Femur (tissue), 1 donor: ENCODE measurements at regions not wholly inside any gene's neighbourhood (a gene's known extent, or its start where the extent isn't known, plus 50 kb on each side); places are given as distances from the start of the nearest gene placed in this dataset.
A peak's percentile ranks its signal among the peaks of the same experiment; 100 is the strongest.

ENCODE experiments used
- DNase-seq: peaks from one replicate; pipeline ENCODE4 v3.0.0-alpha.2; 2017

DNA sequence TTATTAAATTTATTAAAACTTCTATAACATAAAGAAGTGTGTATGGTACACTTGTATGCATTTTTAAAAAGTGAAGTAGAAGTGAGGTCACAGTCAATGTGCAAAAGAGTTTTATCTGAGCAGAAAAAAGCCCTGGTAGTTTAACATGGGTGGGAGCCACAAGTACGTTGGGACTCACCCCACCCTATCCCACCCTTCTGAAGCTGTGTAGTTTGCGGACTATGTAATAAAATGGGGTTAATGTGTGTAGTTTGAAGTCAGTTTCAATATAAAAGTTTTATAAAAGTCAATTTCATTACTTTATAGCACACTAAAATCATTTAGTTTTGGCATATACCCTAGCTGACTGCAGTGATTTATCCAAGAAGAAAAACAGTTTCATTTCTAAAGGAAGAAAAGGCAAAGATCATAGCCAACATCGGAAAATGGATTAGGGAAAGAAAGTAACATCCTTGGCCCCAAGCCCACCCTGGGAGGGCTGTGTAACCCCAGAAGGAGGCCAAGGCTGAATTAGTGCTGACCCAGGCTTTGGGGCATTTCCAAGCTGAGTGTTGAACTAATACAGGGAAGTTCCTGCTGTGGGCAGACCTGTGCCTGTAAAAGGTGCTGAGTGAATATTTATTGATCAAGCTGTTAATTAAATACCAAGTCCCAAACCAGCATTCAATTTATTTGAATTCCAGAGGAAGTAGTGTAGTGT lies 398.6 kb upstream of the ADAMTSL1 start:
- DNase-seq: peak; percentile 25

DNA sequence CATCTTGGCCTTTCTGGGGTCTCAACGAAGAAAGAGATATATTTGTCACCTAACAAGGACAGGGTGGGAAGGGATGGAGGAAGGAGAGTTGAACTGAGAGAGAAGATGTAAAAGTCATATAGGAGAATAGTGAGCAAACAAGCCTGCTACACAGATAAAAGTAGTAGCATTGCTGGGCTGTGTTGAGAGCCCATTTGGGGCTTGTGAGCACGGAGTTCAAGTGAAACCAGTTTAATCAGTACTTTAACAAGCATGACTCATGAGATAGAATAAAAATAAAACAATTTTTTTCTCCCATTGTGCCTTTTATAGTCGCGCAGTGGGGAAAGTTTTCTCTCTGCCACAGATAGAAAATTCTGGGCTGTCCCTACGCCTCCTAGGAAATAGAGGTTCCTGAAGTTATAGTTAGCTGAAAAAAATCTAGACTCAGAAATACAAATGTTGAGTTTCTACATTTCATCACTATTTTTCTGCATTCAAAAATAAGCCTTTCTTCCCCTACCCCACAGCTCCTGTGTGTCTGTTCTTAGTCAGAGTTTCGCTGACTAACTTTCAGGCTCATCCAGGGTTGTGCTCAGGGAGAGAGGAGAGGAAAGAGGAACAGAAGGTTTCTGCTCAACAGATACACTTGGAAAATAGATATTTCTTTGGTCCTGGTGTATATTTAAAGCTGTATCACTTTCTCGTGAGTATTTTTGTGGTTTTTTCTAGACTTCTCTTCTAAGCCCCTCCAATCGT lies 395.8 kb upstream of the ADAMTSL1 start:
- DNase-seq: no peak

DNA sequence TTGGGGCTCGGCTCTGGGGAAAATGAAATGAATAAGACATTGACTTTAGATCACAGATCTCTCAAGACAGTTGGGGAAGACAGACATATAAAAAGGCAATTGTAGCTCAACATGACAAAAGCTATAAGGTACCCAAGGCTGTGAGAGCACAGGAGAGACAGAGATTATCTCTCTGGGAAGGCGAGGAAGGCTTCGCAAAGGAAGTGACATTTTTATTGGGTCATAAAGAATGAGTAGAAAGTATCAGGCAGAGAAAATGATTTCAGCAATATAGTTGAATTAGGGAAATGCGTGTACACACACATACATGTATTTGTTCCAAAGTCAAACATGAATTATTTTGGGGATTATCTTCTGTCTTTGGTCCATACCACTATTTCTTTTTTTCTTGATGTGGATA lies 381.8 kb upstream of the ADAMTSL1 start:
- no peak for DNase-seq

DNA sequence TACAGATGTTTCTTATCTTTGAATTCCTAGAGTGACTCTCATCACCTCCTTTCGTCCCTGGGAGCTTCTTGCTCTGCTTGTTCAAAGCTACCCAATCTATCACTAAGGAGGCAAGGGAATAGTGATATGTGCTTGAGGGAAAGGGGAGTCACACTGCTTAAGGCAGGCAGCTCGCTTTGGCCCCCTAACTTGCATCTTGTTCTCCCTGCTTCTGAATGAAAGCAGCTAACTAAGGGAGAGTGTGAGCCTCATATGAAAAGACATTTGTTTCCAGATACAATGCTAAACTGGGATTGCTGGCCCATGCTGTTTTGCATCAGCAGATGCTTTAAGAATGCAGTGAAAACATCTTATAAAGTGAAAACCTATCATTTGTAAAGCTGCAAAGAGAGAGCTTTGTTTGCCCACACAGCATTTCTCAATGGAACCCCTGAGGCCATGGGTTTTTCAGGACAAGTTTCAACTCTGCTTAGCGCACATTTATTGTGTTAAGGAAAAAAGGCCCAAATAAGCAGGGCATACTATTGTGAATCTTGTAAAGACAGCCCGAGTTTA lies 367.9 kb upstream of the ADAMTSL1 start:
- DNase-seq: no peak

DNA sequence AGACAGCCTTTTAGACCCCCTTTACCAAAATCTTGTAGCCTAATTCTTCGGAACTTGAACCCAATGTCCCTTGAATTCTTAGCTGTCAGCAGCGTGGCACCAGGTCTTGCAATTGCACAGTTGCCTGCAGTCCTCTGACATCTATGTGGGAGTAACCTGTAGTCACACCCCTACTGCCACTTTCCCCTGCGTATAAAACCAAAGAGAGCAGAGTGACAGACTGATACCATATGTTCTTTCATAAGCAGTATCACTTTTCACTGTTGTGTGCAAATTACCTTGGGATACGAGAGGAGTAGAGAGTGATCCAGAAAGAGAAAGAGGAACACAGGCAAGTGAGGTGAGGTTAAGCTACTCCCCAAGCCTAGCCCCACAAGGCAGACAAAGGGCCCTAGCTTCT lies 364.3 kb upstream of the ADAMTSL1 start:
- DNase-seq: no peak

DNA sequence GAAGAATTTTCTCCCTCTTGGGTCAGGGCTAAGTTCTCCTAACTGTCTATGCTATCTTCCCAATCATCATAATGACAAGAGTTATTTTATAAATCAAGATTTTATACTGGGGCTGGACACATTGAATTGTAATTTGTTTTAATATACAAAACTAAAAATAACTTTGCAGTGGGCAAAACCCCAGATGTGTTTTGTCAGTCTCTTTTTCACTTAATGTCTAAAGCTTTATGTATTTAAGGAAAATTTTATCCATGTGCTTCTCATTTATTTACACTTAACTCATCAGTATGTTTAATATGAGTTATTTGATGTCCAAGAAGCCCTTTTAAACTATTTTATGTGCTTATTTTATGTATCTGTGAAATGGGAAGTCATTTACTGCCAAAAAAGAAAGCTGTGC lies 362.8 kb upstream of the ADAMTSL1 start:
- no peak for DNase-seq

DNA sequence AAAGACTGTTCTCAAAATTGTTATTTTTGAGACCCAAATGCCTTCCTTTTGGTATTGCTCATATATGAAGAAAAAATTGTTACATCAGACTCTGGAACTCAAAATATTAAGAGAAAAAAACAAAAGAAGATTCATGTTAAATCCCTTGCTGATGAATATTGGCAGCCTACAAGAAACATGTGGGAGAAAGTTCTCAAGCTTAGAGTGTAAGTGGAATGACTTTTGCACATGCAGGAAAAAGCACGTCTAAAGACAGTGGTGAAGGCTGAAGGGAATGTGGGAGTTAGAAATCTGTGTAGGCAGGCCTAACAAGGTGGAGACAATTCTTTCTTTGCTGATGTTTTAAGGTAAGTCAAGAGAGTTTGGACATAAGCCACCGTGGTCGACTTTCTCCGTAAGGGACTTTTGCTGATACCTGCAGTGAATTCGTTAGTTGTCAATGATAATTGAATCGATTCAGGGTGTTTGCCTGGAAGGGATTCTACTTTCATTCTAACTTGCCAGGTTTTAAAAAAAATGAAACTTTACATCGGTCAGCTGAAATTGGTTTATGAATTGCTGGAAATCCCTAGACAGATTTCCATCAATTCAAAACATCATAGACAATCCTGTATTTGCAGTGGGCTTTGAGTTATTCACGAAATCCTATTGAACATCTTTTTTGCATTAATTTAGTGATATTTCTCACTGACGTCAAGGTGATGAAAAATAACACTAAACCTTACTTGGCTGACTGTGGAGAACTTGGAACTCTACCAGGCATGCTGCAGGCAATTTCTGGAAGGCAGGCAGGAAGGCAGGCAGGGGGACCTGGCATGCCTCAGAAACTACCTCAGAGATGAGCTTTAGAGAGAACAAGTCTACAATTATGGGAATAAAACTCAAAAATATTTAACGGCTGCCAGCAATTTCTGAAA lies 359.1 kb upstream of the ADAMTSL1 start:
- peak; percentile 79 for DNase-seq

DNA sequence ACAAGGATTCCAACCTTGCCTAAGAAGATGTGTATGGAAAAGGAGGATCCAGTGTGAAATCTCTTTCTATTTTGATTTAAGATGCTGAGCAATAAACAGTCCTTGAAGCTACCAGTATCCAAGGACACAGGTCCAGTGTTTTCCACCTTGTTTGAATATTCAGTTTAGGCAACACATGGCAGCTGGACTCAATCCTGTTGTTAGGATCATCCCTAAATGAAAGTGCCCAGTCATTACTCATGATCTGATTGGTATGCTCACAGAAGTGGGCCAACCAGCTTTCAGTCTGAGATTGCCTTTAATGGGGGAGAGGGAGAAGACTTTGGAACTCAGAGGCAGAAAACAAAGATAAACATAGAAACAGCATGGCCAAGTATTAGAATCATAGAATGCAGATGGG lies 355.7 kb upstream of the ADAMTSL1 start:
- DNase-seq: no peak

DNA sequence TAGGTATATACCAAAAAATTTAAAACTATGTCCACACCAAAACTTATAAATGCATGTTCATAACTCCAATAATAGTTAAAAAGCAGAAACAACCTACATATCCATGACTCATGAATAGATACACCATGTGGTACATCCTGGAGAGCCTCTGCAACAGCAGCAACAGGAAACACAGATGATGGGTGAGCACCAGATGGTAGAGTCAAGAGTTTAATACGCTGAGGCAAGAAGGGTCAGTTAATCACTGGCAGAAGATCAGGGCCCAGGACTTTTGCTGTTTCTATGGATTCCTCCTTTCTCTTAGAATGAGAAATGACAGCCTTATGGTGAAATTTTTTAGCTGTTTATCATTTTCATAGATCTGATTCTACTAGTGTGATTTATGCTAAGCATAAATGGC lies 351.8 kb upstream of the ADAMTSL1 start:
- DNase-seq: no peak

DNA sequence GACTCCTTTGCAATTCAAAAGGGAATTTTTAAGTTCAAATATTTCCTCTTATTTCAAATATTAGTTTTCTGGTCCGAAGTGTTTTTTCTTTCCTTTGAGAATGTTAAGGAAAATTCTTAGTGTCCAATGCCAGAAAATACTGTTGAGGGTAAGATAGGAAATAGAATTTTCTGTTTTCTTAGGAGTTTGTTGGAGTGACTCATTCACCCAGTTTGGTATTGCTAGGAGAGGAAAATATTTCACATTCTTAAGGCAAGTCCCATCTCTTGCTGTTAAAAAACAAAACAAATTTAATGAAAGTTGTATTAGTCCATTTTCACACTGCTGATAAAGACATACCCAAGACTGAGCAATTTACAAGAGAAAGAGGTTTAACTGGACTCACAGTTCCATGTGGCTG lies 349.2 kb upstream of the ADAMTSL1 start:
- DNase-seq: no peak

DNA sequence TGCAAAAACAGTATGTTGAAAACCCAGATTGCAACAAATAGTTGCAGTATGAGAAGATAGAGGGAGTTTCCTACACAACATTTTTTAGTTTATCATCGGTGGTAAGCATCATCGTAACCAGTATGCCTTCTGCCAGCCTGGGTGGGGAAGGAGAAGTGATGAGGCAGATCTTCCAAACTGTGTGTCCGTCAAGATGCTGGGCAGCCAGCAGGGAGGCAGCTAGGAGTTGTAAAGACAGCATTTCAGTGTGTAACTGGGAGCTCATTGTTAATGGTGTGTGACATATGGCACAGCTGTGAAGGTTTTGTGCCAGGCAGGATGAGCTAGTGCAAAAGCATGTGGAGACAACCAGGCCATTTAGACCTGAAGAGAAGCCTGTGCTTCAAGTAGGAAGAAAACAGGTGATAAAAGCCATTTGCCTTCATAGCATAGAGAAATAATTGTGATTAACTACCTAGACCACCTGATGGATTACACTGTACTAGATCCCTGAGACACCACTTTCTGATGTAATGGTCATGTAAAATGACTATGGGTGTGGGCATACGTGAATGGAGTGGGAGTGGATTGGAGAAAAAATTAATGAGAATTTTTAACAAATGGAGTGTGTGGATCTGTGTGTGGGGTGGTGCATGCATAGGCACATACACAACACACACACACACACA lies 347.0 kb upstream of the ADAMTSL1 start:
- peak; percentile 67 for DNase-seq

DNA sequence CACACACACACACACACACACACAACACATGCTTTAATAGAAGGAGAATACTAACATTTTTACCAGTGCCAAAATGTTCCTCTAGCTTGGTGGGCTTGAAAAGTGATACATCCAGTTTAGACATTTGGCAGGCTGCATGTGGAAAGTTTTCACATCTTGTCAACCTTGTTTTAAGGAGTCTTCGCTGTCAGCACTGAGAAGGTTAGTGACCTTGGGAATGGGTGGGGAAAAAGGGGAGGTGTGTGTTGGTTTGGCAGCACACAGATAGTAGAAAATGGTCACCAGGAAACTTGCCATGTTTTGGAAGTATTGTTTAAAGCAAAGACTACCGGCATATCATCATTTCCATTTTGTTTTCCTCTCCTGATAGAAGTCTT lies 346.5 kb upstream of the ADAMTSL1 start:
- DNase-seq: no peak

DNA sequence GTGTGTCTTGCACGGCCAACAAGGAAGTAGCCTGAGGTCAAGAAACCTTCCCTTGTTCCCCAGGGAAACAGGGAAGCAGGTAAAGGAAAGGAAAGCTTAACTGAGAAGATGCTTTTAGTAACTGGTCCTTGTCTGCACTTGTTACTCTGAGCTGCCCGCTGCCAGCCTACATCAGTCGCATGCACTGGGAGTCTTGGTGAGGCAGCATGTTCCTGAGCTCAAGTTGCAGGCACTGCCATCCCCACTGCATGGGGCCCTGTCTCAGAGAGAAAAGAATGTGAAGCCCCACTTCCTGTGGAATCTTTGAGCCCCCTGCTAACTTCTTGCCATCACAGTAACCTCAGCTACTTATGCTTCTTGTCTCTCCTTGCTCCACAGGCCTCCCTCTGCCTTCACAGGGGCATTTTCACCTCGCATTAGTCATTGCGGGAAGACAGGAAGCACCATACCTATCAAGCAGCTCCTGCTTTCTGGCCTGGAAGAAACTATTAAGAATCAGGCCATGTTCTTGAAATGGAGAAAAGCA lies 344.1 kb upstream of the ADAMTSL1 start:
- no peak for DNase-seq

DNA sequence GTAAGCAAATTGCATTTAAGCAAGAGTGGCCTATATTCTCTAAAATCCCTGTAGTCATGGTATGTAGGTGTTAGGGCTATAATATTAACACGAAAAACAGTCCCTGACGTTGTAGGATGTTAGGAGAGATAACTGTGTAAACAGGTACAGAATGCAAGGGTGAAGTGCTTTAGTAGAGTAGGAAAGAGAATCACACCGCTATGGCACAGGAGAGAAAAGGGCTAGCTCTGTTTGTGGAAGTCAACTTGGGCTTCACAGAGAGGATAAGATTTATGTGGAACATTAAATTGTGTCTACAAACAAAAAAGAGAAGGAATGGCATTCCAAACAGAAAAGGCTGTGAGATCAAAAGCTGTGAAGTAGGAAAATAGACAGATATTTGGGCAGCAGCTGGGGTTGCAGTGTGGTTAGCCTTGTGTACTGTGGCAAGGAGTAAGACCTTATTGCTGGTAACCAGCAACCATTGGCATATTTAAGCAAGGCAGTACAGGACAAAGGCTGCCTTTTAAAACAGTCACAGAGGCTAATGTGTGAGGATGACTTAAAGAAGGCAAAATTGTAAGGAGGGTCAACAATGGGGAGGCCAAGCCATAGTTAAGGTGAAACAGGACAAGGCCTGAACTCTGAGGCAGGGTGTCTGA lies 337.5 kb upstream of the ADAMTSL1 start:
- DNase-seq: no peak

DNA sequence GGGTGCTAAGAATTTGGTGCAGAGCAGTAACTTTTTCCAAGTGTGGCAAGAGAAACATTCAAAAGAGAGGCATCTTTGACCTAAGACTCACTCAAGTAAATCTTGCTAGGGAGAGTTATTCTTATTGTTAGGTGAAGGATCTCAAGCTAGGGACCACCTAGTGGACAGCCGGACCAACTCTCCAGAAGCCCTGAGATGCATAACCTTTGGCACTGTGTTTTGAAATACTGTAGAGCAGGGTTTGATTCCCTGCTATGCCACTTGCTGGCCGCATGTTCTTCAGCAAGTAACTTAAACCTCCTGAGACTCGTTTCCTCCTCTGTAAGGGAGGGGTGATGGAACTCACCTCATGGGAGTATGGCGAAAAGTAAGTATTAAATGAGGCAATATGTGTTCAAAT lies 336.1 kb upstream of the ADAMTSL1 start:
- no peak for DNase-seq

DNA sequence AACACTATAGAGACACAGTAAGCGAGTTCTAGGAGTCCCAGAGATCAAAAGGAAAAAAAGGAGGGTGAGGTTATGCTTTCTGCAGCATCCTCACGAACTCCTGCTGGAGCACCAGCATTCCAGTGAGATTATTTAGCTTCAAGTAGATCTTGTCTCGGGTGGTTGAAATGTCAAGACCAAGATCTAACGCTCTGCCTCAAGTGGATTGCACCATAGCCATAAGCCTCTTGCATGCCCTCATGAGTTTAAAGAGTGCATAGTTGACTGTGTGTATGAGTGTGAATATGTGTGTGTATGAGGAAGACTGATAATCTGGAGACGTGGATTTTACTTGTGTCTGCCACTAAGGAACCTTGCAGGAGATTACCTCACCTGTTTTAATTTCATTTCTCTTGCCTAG lies 335.3 kb upstream of the ADAMTSL1 start:
- DNase-seq: no peak

DNA sequence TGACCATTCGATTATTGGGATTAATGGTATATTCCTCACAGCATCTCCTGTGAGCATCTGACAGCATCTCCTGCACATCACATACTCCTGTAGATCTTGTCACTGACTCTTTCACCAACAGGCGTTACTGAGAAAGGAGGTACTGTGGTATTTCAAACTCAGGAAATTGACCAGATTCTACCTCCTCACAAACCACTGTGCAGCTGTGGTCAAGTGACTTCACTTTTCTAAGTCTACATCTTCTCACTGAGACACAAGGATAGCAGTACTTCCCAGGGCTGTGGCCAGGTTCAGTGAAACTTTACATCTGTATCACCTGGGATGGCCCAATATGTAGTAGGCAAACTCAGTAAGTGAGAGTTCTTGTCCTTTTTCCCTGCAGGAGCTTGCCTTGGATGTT lies 332.3 kb upstream of the ADAMTSL1 start:
- DNase-seq: no peak

DNA sequence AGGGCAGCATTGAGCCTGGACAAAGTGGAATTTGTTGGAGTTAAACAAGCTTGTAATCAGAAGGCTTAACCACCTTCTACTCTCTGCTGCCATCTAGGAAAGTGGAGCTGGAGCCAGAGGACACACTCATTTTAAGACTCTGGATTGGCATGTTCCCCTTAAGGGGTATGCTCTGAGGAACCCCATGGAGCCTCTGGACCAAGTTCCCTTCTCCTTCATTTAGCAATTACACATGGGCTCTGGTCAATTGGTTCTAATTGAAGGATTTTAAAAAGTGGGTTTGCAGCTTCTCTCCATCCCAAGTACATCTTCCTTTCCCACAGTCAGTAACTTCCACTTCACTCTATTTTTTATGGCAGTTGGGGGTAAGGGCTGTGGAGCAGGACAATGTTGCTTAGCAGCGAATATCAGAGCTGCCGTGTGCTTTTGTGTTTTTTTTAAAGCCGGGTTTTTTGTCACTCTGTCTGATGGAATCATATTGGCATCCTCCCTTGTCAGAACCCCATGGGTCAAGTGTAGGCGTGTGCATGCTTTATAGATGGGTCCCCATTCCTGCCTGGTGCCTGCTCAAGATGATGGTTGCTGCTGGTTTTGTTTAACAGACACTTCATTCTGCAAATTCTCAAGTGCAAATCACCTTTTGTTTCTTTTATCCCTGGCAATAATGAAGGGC lies 330.7 kb upstream of the ADAMTSL1 start:
- DNase-seq: no peak

DNA sequence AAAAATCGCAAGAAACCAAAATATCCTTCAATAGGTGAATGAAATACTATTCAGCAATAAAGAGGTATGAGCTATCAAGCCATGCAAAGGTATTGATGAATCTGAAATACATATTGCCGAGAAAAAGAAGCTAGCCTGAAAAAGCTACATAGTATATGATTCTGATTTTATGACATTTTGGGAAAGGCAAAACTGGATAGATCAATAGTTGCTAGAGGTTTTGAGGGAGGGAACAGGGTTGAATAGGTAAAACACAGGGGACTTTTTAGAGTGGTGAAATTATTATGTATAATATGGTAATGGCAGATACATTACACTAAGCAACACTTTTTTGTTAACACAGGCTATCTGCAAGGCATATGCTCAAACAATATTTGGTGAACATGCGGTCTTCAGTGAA lies 327.6 kb upstream of the ADAMTSL1 start:
- no peak for DNase-seq

DNA sequence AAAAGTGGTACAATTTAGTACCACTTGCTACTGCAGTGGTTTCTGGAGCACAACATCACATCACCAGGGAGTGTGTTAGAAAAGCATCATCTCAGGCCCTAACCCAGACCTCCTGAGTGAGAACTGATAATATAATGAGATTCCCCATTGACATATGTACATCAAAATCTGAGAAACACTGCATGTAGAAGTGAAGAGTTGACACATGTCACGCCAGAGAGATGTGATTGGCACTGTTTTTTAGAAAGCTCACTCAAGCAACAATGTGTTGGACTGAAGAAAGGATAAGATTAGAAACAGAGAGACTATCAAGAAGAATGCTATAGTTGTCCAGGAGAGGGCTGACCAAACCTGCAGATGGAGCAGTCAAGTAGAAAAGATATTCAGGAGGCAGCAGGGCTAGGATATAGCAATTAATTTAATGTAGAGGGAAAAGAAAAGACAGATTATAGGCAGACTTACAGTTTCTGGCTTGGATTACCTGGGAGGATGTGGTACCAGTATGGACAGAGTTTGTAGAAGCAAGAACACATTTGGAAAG lies 324.4 kb upstream of the ADAMTSL1 start:
- DNase-seq: no peak

DNA sequence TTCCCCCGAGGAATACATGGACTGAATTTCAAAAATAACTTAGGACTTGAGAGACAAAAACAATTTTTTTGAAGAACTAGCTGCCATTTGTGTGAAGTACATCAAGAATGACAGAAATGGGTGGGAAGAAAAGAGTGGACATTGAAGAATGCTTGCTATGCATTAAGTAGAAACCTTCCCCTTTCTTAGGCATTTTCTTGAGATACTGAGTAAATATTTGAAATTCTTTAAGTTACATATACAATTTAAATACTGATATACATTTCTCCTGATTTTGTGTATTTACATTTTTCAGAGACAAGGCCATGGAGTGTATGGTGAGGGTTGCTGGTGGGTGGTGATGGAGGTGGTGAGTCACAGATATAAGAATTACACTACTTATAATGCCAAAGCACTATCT lies 319.3 kb upstream of the ADAMTSL1 start:
- no peak for DNase-seq
